Karpas-422 (cell line): ENCODE measurements at regions not wholly inside any gene's neighbourhood (a gene's known extent, or its start where the extent isn't known, plus 50 kb on each side); places are given as distances from the start of the nearest gene placed in this dataset.
"Not testable (repeated sequence)": the region's sequence is repeated elsewhere in the genome, so short reads cannot be mapped to it uniquely, and the experiment has no call there.

Experiments
- DNase-seq: peaks from one replicate; pipeline ENCODE4 v3.0.0-alpha.2; 2015
- H2AFZ ChIP-seq: fragments of 200-600 bp; sonication (generic); 2 replicates; pipeline ENCODE4 v1.6.1; 2014; ENCODE audit warnings: antibody characterized with exemption, low read length, mixed read lengths
- H3K27ac ChIP-seq: fragments of 200-600 bp; sonication (generic); 2 replicates; pipeline ENCODE4 v1.5.1; 2014; ENCODE audit warnings: mild to moderate bottlenecking, low read length, moderate library complexity
- H3K27me3 ChIP-seq: fragments of 200-600 bp; sonication (generic); 2 replicates; pipeline ENCODE4 v1.6.1; 2014; ENCODE audit warnings: low read length, mixed read lengths
- H3K36me3 ChIP-seq: fragments of 200-600 bp; sonication (generic); 2 replicates; pipeline ENCODE4 v1.6.1; 2014; ENCODE audit warnings: low read length, mixed read lengths; ENCODE audit not compliant: insufficient read depth
- H3K4me1 ChIP-seq: fragments of 200-600 bp; sonication (generic); 2 replicates; pipeline ENCODE4 v1.6.1; 2014; ENCODE audit warnings: mild to moderate bottlenecking, low read length, mixed read lengths
- H3K4me2 ChIP-seq: fragments of 200-600 bp; sonication (generic); 2 replicates; pipeline ENCODE4 v1.6.1; 2014; ENCODE audit warnings: low read length, low read depth, mild to moderate bottlenecking; ENCODE audit not compliant: poor library complexity, severe bottlenecking
- H3K4me3 ChIP-seq: fragments of 200-600 bp; sonication (generic); 2 replicates; pipeline ENCODE4 v1.5.1; 2014; ENCODE audit warnings: mild to moderate bottlenecking, antibody characterized with exemption, low read length, mixed read lengths
- H3K79me2 ChIP-seq: fragments of 200-600 bp; sonication (generic); 2 replicates; pipeline ENCODE4 v1.6.1; 2014; ENCODE audit warnings: mild to moderate bottlenecking, low read length, mixed read lengths
- H3K9ac ChIP-seq: fragments of 200-600 bp; sonication (generic); 2 replicates; pipeline ENCODE4 v1.6.0; 2014; ENCODE audit warnings: low read length
- H3K9me2 ChIP-seq: fragments of 200-600 bp; sonication (generic), shearing (Covaris generic); replicated peaks from 2 replicates; pipeline ENCODE4 v1.6.0; 2014; ENCODE audit warnings: mild to moderate bottlenecking, low read length, moderate library complexity; ENCODE audit not compliant: insufficient read depth
- H3K9me3 ChIP-seq: fragments of 300-700, 200-600 bp; sonication (generic); 2 replicates; pipeline ENCODE4 v1.6.1; 2014; ENCODE audit warnings: low read length, mixed read lengths
- H4K20me1 ChIP-seq: fragments of 200-600 bp; sonication (generic); 2 replicates; pipeline ENCODE4 v1.6.1; 2014; ENCODE audit warnings: mild to moderate bottlenecking, antibody characterized with exemption, low read length, low read depth; ENCODE audit not compliant: insufficient read depth

DNA sequence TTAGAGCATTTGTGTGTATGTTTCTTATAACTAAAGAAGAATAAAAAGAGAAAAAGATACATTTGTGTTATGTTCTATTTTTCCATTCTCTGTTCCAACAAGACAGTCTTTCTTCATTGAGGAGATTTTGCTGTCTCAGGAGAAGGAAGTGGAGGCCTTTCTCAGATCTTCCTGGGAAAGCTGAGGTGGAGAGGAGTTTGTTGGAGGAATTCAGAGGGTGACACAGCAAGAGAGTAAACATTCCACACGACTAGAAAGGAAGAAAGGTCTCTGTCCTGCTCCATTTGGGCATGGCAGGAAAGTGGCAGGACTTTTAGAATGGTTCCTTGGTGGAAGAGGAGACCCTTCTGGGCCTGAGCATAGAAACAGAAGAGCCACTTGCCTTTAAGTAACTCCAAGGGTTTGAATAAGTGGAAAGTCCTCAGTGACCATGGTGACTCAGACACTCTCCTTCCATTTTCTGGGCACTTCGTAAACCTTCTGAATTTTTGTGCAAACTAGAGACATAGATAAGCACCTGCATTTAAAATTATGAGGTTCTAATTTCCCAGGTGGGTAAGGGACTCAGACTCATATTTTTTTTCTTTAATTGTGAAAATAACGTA is 52.3 kb upstream of the COL5A2 start:
- no peak overlapping the region for H3K27ac ChIP-seq
- no peaks in the 10 kb centered on the region for H3K4me1 ChIP-seq
- H3K79me2 ChIP-seq: no peaks in the 10 kb centered on the region
- no peak overlapping the region for H3K4me2 ChIP-seq
- H4K20me1 ChIP-seq: no peaks in the 10 kb centered on the region
- H3K36me3 ChIP-seq: no peaks in the 10 kb centered on the region
- no peak overlapping the region for H2AFZ ChIP-seq
- H3K4me3 ChIP-seq: no peak overlapping the region
- no peaks in the 10 kb centered on the region for H3K9me3 ChIP-seq
- H3K9ac ChIP-seq: no peak overlapping the region
- H3K27me3 ChIP-seq: no peaks in the 10 kb centered on the region
- H3K9me2 ChIP-seq: no peaks in the 10 kb centered on the region
- DNase-seq: no peak

GRCh38 chr2:189232759-189233406 is 53.3 kb upstream of the COL5A2 start:
- H3K4me1 ChIP-seq: no peaks in the 10 kb centered on the region
- no peaks in the 10 kb centered on the region for H4K20me1 ChIP-seq
- no peaks in the 10 kb centered on the region for H3K9me3 ChIP-seq
- no peaks in the 10 kb centered on the region for H3K36me3 ChIP-seq
- no peaks in the 10 kb centered on the region for H3K79me2 ChIP-seq
- H3K9me2 ChIP-seq: no peaks in the 10 kb centered on the region
- no peaks in the 10 kb centered on the region for H3K27me3 ChIP-seq
- no peak overlapping the region for H3K27ac ChIP-seq
- no peak overlapping the region for H3K4me2 ChIP-seq
- H3K9ac ChIP-seq: no peak overlapping the region
- DNase-seq: no peak
- H3K4me3 ChIP-seq: no peak overlapping the region
- H2AFZ ChIP-seq: no peak overlapping the region

- Histone ChIP-seq H3K27ac (no peak overlapping the region), H3K79me2 (no peaks in the 10 kb centered on the region), H4K20me1 (no peaks in the 10 kb centered on the region), H3K9me2 (no peaks in the 10 kb centered on the region), H3K4me2 (no peak overlapping the region), H3K4me1 (no peaks in the 10 kb centered on the region), H2AFZ (no peak overlapping the region), H3K9ac (no peak overlapping the region), H3K9me3 (no peaks in the 10 kb centered on the region), H3K4me3 (no peak overlapping the region), H3K36me3 (no peaks in the 10 kb centered on the region), H3K27me3 (no peaks in the 10 kb centered on the region)
- DNase-seq: no peak
These were observed 54.0 kb upstream of the COL5A2 start for GRCh38 chr2:189233527-189233926.

DNA sequence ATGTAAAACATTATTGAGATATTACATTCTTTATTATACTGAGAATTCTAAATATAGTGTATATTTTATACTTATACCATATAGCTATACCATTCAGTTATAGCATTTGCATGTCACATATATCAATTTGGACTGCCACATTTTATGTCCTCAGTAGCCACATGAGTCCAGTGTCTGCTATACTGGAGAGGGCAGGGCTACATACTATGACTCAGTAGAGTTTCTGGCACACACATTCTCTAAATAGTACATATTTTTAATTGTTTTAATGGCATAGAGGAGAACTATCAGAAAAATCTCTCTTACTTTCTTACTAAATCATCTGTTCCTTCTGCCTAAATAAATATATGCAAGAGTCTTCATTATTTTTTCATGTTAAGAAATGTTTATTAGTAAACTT is 55.4 kb upstream of the COL5A2 start:
- no peak overlapping the region for H2AFZ ChIP-seq
- H3K79me2 ChIP-seq: no peaks in the 10 kb centered on the region
- no peaks in the 10 kb centered on the region for H3K4me1 ChIP-seq
- H3K27ac ChIP-seq: no peak overlapping the region
- H3K27me3 ChIP-seq: no peaks in the 10 kb centered on the region
- no peak overlapping the region for H3K9ac ChIP-seq
- H3K4me2 ChIP-seq: no peak overlapping the region
- H3K9me2 ChIP-seq: no peaks in the 10 kb centered on the region
- H3K4me3 ChIP-seq: no peak overlapping the region
- H4K20me1 ChIP-seq: no peaks in the 10 kb centered on the region
- H3K9me3 ChIP-seq: no peaks in the 10 kb centered on the region
- no peak for DNase-seq
- H3K36me3 ChIP-seq: no peaks in the 10 kb centered on the region

DNA sequence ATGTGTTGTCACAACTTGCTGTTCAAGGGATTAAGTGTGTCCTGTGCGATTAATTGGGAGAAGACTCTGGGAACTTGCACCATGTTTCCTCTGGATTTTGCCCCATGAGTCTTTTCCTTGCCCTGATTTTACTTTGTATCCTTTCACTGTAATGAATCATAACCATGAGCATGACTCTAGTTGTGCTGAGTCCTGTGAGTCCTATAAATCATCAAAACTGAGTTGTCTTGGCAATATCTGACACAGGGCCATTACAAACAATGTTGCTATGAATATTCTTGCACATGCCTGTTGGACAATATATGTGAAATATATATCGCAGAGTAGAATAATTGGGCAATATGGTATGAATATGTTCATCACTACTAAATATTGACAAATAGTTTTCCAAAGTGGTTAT is 56.5 kb upstream of the COL5A2 start:
- Histone ChIP-seq H3K4me3 (no peak overlapping the region), H3K27me3 (no peaks in the 10 kb centered on the region), H2AFZ (no peak overlapping the region), H4K20me1 (no peaks in the 10 kb centered on the region), H3K79me2 (no peaks in the 10 kb centered on the region), H3K9me3 (no peaks in the 10 kb centered on the region), H3K27ac (no peak overlapping the region), H3K9ac (no peak overlapping the region), H3K4me1 (no peaks in the 10 kb centered on the region), H3K9me2 (no peaks in the 10 kb centered on the region), H3K36me3 (no peaks in the 10 kb centered on the region), H3K4me2 (no peak overlapping the region)
- DNase-seq: no peak

DNA sequence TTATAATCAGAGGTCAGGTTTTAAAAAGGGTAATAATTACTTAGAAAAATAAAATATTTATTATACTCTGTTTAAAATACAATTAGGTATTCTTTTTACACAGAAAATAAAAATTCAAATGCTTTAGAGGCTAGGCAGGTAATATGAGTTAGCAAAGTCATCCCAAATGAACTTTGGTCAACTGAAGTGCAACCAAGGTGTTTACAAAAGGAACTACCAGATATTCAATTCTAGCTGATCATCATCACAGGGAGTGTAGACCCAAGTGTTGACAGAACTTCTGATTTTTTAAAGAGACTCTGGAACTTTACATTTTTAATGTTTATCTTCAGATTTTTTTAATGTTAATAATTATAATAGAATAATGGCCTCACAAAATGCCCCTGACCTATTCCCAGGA is 59.3 kb upstream of the COL5A2 start:
- Histone ChIP-seq H4K20me1 (no peaks in the 10 kb centered on the region), H3K9me3 (no peaks in the 10 kb centered on the region), H3K27me3 (no peaks in the 10 kb centered on the region), H3K9ac (no peak overlapping the region), H3K4me2 (no peak overlapping the region), H3K4me3 (no peak overlapping the region), H3K36me3 (no peaks in the 10 kb centered on the region), H3K9me2 (no peaks in the 10 kb centered on the region), H3K4me1 (no peaks in the 10 kb centered on the region), H3K27ac (no peak overlapping the region), H2AFZ (no peak overlapping the region), H3K79me2 (no peaks in the 10 kb centered on the region)
- no peak for DNase-seq

- not testable (repeated sequence) for H3K27ac ChIP-seq, H3K4me3 ChIP-seq, H3K27me3 ChIP-seq, H2AFZ ChIP-seq, H3K9me2 ChIP-seq, H3K9me3 ChIP-seq, H3K4me2 ChIP-seq, DNase-seq, H3K4me1 ChIP-seq, H4K20me1 ChIP-seq, H3K36me3 ChIP-seq, H3K79me2 ChIP-seq, H3K9ac ChIP-seq
These were observed 64.3 kb upstream of the COL5A2 start for GRCh38 chr2:189243843-189244242.

- no peak overlapping the region for H3K4me3 ChIP-seq
- H3K9ac ChIP-seq: no peak overlapping the region
- H3K9me3 ChIP-seq: no peaks in the 10 kb centered on the region
- no peak overlapping the region for H3K27ac ChIP-seq
- H3K4me1 ChIP-seq: no peaks in the 10 kb centered on the region
- H3K79me2 ChIP-seq: no peaks in the 10 kb centered on the region
- no peaks in the 10 kb centered on the region for H4K20me1 ChIP-seq
- H3K36me3 ChIP-seq: no peaks in the 10 kb centered on the region
- no peaks in the 10 kb centered on the region for H3K9me2 ChIP-seq
- H2AFZ ChIP-seq: no peak overlapping the region
- H3K27me3 ChIP-seq: no peaks in the 10 kb centered on the region
- no peak for DNase-seq
- H3K4me2 ChIP-seq: no peak overlapping the region
These were observed 67.7 kb upstream of the COL5A2 start for GRCh38 chr2:189247276-189247675.
